Epidermal melanocyte (primary cell): ENCODE measurements at regions not wholly inside any gene's neighbourhood (a gene's known extent, or its start where the extent isn't known, plus 50 kb on each side); places are given as distances from the start of the nearest gene placed in this dataset.
A peak's percentile ranks its signal among the peaks of the same experiment; 100 is the strongest.

Experiments used
- DNase-seq: peaks from one replicate; pipeline ENCODE4 v3.0.0; 2011; ENCODE audit warnings: low spot score; ENCODE audit not compliant: insufficient read length

DNA sequence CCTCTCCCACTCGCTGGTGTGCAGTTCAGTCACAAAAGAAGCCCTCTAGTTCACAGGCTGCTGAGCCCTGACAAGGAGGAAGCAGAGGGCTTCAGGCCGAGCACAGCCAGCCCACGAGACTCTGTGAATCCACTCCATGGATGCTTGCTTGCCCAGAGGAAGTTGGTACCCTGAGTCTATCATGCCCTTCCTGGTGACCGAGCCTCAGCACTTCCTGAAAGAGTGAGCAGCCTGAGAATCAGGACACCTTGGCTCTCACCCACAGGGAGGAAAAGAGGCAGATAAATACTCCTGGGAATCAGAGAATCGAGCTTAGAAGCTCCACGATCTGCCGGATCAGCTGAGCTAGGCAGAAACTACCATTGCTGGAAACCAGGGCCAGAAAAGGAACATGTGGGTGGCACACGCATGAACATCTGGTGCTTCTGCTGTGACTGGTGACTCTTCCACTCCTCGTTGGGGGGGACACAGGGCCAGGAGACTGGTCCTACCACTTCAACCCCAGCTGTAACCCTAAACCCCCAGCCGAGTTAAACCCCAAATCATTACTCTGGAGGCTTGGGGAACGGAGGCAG, 376.3 kb upstream of the CAMK1G start:
- no peak for DNase-seq

DNA sequence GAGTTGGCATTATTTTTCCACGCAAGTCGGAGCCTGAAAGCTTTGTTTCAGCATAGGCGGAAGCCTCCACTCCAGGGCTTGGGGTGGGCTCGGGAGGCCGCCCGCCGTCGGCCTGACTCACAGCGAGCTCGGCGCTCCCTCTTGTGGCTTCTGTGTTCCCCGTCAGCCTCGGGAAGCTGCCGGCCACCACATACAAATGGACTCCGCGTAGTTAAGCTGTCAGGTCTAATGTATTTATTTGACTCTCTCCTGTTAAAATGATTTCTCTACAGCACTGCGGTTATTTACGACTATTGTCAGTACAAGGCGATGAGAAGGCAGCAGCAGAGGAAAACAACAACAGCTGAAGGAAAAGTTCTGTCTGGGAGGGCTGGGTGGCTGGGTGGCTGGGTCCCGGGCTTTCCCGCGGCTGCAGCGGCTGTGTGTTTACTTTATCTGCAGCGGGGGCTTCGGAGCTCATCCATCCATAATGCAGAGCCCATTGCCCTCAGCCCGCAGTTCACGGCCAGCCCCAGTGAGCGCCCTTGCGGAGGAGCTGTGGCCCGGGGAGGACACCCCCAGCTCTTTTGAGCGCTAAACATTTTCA, 375.7 kb upstream of the CAMK1G start:
- DNase-seq, result peak; percentile 28

DNA sequence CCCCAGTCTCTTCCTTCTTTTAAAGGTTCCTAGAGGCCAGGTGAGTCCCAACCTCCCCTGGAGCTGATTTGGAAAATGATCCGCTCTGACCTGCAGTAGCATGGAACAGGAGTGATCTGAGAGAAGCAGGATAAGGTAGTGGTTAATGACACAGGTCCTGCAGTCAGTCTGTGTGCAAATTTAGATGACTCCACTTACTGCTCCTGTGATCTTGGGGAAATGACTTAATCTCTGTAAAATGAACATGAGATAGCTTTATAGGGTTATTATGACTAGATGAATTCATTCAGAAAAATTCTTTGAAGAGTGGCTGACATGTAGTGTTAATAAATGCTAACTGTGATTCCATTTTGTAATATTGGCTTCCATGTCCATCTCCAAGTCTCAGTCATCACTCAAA, 374.9 kb upstream of the CAMK1G start:
- no peak for DNase-seq

DNA sequence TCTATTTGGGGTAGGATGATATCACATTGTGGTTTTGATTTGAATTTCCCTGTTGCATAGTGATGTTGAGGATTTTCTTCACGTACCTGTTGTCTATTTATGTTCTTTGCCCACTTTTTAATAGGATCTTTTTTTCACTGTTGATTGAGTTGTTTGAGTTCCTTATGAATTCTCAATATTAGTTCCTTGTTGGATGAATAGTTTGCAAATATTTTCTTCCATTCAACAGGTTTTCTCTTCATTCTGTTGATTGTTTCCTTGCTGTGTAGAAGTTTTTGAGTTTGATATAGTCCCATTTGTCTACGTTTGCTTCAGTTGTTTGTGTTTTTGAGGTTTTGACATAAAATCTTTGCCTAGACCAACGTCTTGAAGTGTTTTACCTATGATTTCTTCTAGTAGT, 369.5 kb upstream of the CAMK1G start:
- no peak for DNase-seq

DNA sequence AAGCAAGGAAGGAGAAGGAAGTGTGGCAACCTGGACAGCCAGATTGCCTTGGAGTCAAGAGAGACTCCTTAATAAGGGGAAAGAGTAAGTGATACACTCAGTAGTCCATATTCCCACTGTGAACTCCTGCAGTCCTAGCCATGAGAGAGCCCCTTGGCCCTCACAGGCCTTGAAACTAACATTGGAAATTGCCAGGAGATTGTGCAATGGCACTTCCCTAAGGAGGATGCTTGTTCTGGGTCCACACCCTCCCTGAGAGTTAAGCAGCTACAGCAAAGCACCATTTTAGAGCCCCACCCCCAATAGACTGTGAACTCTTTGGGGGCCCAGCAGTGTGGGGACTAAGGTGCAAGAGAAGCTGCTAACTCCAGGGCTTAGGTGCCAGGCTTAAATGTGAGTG, 367.7 kb upstream of the CAMK1G start:
- DNase-seq, result no peak

DNA sequence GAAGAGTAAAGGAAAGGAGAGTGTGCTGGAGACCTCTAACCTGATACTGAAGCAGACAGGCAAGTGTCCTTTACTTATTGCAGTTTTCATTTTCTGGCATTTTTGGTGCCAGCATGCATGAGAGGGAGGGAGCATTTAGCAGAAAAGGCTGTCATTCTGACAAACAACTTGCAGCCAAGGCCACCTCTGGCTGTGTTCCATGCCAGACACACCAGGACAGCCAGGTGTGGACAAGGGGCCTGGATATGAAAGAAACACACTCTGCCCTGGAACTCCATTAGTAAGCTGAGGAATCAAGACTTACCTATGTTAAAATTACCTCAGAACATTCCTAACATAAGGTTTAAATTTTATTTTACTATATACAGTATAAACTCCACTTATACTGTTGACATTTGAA, 365.4 kb upstream of the CAMK1G start:
- DNase-seq, result no peak

DNA sequence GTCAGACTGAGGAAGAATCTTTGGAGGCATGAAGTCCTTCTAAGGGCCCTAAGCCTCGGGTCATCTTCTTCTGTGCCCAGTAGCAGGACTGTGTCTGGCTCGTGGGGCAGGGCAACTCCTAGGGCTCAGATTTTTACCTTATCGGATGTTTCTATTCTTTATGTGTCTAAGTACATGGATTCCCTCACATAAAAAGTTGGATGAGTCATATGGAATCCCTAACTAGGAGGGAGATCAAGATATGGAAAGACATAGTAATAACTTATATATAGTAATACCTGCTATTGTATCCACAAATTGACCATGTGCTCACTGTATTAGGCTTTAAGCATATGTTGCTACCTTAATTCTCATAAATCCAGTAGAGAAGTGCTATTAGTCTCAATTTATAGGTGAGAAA, 364.5 kb upstream of the CAMK1G start:
- no peak for DNase-seq

DNA sequence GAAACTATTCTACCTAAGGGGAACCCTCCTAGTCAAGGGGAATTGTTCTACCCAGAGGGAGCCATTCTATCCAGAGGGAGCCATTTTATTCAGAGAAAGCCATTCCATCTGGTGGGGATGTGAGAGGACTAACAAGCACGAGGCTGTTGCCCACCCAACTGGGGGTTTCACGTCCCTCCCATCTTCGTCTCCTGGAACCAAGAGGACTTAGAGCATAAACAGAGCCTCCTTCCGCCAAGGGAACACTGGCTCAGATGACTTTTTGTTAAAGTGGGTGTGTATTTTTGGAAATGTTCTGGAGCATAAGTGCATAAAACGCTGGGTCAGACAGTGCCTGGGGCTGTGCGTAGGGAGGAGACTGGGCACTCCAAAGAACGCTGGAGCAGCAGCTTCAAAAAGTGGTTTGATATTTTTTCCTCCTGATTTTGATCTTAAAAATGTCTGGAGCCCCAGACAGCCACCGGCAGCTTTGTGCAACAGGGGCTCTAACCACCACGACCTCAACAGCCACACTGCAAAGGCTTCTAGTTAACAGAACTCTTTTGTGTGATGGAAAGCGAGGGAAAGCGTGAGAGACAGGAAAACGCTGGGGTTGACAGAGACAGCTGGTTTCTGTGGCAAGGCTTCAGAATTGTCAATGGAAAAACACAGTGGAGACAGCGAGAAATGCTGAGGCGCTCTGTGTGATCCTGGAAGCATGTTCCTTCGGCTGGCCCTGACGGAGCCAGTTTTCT, 363.6 kb upstream of the CAMK1G start:
- DNase-seq, result peak; percentile 81

DNA sequence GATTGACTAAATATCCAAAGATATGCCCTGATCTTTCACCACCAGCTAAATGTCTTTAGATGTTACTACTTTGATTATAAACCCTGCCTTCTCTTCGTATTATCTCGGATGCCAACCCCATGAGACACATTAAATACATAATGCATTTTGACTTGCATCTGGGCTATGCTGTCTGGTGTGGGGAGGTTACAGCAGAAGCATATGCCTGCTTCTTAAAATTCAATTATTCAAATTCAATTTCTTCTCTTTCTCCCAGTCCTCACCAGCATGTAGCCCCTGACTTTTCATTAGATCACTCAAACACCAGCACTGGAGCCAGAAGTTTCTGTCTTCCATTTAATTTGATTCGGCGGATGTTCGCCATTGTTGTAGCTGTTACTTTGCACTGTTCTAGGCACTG, 360.7 kb upstream of the CAMK1G start:
- DNase-seq, result no peak

DNA sequence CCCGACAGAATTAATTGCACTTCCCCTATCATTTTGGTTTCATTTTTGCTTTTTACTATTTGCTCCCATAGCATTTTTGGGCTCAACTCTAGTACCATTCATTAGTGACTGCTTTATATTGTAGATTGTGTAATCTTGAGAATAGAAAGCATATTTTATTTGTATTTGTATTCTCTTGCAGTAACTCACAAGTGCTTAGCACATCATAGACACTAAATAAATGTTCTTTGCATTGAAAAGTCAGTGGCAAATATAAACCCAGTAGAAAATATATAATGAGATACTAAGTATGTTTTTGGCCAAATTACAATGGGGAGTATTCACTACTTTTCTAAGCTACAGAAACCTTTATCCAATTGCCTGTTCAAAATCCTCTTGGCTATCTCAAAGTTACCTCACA, 359.7 kb upstream of the CAMK1G start:
- no peak for DNase-seq

DNA sequence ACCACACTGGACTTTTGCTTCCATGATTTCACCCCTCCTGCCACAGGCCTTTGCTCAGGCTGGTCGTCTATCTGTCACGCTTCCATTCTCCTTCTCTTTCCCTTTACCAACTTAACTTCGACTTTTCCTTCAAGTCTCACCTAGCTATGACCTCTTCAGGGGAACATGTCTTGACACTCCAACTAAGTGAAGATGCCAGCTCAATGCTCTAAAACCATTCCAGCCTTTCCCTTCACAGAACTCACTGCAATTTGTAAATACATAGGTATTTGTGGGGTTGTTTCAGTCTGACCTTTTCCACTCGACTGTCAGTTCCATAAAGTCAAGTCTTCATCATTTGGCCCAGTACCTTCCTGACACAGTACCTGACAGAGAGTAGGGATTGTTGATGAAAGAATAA, 358.6 kb upstream of the CAMK1G start:
- DNase-seq, result no peak

DNA sequence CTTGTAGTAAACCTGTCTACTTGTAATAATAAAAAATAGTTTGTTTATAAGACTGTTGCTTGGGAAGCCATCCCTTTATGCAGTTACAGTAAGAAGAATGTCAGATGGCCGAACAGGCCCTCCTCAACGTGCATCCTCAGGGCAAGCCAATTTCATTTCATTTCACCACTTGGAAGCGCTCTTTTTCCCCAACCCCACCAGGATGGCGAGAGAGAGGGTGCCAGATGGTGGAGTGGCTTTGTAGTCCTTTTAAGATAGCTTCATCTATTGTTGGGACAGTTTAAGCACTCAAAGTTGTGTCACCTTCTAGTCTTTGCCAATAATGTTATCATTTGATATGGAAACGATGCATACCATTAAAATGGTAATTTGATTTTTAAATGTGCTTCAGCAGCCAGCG, 356.3 kb upstream of the CAMK1G start:
- no peak for DNase-seq

DNA sequence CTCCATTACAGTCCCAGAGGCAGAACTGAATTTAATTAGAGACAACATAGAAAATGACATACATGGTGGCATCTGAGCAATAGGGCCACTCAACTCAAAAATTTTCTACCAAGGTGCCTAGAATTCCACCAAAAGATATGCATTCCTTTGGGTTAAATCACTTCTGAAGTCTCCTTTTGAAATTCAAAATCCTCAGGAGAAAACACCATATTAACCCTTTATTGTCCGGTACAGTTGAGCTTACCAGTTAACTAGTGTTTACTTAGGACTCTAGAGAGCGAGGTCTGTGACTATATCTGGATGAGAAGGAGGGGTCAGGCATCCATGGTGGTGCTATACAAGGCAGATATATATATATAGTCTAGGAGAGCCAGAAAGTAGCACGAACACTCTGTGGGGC, 355.6 kb upstream of the CAMK1G start:
- no peak for DNase-seq

DNA sequence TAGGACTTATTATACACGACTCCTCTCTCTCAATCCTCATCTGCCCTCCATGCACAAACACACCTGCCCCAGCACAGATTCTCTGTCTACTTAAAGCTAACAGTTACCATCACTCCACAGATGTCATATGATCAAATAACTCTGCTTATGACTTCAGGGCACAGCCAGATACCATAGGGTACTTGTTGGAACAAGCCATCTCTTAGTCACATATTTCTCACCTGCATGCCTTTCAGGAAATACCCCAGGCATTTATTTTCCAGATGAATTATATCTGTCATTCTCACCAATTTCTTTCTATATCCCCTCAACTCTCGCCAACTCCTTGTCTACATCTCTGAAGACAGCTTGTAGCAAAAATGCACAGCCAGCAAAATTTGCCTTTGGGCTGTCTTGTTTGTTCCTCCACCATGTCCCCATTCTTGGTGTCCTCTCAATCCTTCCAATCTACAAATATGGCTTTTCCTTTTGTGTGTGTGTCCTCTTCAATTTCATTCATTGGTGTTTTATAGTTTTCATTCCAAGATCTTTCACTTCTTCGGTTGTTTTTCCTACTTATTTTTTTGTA, 353.9 kb upstream of the CAMK1G start:
- DNase-seq, result no peak

DNA sequence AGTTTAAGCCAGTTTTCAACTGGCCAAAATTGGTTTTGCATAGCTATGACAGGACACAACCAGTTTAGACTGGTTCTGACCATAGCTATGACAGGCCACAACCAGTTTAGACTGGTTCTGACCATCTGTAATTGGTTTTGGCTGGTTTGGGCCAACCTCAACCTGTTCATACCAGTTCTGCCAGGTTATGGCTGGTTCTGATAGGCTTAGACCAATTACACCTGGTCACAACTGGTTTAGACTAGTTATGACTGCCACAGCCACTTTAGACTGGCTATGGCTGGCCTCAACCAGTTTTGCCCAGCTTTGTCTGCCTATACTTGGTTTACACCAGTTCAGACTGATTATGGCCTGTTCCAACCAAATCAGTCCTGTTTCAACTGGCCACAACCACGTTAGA, 353.2 kb upstream of the CAMK1G start:
- no peak for DNase-seq

DNA sequence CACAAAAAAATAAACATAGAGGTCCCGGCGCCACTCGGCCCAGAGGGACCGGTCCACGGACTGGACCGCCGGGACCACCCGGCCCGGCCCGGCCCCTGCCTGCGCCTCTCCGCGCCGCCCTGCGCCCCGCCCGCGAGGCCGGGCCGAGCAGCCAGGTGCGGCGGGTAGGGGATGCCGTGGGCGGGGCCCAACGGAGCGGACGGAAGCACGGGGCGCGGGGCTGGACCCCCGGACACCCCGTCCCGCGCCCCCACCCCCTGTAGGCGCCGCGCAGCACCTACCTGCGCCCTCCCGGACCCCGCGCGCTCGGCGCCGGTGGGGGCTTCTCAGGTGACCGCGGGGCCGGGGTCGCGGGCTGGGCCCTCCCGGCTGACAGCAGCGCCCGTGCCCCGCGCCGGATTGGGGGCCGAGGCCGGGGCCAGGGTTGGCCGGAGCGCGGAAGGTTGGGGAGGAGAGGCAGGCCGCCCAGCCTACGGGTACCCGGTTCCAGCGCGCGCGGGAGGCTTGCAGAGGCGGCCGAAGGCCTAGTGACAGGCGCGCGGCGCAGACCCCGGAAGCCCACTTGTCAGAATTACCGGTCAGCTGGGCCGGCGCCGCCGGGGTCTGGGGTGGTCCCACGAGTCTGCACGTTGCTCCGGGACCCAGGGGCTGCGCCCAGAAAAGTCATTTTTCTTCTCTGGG, 351.9 kb upstream of the CAMK1G start:
- DNase-seq, result no peak

DNA sequence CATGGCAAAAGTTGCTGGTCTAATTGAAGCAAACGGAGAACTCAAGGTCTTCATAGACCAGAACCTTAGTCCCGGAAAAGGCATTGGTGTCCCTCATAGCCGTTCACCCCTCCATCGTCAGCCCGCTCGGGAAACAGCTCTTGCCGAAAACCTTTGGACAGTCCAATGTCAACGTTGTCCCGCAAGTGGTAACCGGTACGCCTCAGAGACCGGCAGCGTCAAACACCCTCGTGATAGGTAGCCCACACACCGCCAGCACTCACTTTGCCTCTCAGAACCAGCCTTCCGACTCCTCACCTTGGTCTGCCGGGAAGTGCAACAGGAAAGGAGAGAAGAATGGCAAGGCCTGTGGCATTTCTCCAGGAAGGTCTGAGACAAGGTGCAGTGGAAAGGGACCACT, 351.3 kb upstream of the CAMK1G start:
- DNase-seq, result no peak

DNA sequence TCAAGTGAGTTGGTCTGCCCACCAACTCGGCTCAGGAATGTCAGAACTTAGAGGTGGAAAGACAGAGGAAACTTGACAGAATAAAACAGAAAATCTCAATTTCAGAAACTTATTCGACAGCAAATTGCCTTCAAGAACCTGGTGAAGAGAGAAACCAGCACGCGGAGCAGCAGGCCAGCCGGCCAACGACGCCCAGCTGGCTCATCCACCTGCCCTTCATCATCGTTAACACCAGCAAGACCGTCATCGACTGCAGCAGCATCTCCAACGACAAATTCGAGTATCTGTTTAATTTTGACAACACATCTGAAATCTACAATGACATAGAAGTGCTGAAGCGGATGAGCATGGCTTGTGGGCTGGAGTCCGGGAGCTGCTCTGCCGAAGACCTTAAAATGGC, 350.8 kb upstream of the CAMK1G start:
- DNase-seq, result no peak

DNA sequence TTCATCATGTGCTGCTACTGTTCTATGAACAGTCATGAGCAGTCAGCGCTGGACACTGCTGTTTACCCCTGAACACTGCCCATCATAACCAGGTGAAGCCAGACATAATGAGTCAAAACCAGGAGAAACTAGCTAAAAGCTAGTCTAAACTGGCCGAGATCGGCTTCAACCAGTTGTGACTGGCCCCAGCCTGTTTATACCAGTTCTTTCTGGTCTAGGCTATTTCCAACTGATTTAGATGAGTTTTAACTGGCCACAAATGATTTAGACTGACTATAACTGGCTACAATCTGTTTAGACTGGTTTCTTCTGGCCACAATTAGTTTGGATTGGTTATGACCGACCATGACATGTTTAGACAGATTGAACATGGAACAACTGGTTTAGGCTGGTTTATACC, 348.3 kb upstream of the CAMK1G start:
- no peak for DNase-seq

DNA sequence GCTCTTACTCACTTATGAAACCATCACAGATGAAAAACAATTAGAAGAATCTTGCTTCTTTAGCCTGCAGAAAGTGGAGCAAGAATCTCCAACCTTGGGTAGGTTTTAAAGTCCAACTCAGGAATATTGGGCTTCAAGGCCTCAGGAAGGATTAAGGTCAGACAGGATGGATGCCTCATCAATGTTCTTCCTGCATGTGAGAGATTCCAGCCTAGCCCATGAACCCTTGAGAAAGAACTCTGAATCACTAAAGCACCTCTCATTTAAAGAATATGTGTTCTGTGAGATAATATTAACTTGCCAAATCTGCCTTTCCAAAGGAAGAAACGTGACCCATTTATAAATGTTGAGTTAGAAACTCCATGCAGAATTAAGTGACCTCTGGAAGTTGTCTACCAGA, 345.2 kb upstream of the CAMK1G start:
- no peak for DNase-seq

DNA sequence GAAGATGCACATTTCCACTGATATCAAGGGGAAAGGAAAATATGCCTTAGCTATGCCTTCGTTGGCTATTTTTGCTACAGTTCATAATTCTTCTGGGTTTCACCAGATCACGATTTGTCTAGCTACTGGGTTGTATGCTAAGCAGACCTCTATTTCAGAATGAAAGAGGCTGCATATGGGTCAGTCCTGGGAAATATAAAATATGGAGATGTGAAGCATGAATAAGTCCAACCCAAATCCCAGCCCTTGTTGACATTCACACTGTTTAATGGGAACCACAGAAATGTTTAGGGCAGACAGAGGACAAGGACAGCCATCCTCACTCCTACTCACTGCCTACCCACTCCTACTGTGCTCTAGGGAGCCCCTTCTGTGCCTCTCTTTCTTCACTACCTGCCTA, 343.2 kb upstream of the CAMK1G start:
- no peak for DNase-seq

DNA sequence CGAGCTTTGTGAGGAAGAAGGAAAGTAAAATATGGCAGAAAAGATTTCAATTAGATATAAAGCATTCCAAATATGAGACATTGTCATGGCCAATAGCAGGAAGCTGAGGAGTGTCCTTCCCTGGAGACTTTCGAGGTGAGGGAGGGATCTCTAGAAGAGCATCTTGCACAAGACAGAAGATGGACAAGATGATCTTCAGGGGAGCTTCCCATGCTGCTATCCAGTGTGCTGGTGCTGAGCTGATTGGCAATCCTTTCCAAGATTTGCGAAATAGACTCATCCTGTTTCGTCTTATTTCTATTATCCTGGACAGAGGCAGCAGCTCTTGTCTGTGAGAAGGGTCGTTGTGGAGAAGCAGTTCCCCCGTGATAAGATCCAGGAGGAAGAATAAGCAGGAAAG, 342.0 kb upstream of the CAMK1G start:
- no peak for DNase-seq
